KOPT-K1 (cell line): ENCODE measurements at regions not wholly inside any gene's neighbourhood (a gene's known extent, or its start where the extent isn't known, plus 50 kb on each side); places are given as distances from the start of the nearest gene placed in this dataset.

ENCODE experiments used
- H3K27ac ChIP-seq: fragments of 200-600 bp; sonication (generic); 2 replicates; pipeline ENCODE4 v1.5.1; 2016; ENCODE audit warnings: antibody characterized with exemption, mild to moderate bottlenecking, low read depth, low read length; ENCODE audit not compliant: poor library complexity, severe bottlenecking
- H3K36me3 ChIP-seq: fragments of 200-600 bp; sonication (generic); 2 replicates; pipeline ENCODE4 v1.5.1; 2017; ENCODE audit warnings: antibody characterized with exemption, mild to moderate bottlenecking, low read length, moderate library complexity; ENCODE audit not compliant: insufficient read depth
- H3K9me3 ChIP-seq: fragments of 200-600 bp; sonication (generic); 2 replicates; pipeline ENCODE4 v1.5.1; 2017; ENCODE audit warnings: antibody characterized with exemption, low read length, mild to moderate bottlenecking; ENCODE audit not compliant: insufficient read depth, poor library complexity, severe bottlenecking

- H3K36me3 ChIP-seq: no peaks in the 10 kb centered on the region
- peak overlapping the region; percentile 18 for H3K27ac ChIP-seq
- H3K9me3 ChIP-seq: no peaks in the 10 kb centered on the region
Observed at GRCh38 chr3:187968883-187969580, 184.9 kb upstream of the LPP start.

- Histone ChIP-seq H3K9me3 (no peaks in the 10 kb centered on the region), H3K36me3 (no peaks in the 10 kb centered on the region), H3K27ac (peak overlapping the region; percentile 18)
Observed at GRCh38 chr3:187969581-187969950, 184.4 kb upstream of the LPP start.

- Histone ChIP-seq H3K27ac (peak overlapping the region; percentile 18), H3K9me3 (no peaks in the 10 kb centered on the region), H3K36me3 (no peaks in the 10 kb centered on the region)
Observed at GRCh38 chr3:187970106-187970505, 183.9 kb upstream of the LPP start.

GRCh38 chr3:187971629-187972028 lies 182.3 kb upstream of the LPP start:
- no peaks in the 10 kb centered on the region for H3K9me3 ChIP-seq
- no peaks in the 10 kb centered on the region for H3K36me3 ChIP-seq
- no peak overlapping the region for H3K27ac ChIP-seq

GRCh38 chr3:187972454-187972853 lies 181.5 kb upstream of the LPP start:
- Histone ChIP-seq H3K27ac (no peak overlapping the region), H3K9me3 (no peaks in the 10 kb centered on the region), H3K36me3 (no peaks in the 10 kb centered on the region)

- Histone ChIP-seq H3K27ac (peak overlapping the region; percentile 79), H3K9me3 (no peaks in the 10 kb centered on the region), H3K36me3 (no peaks in the 10 kb centered on the region)
Observed at GRCh38 chr3:187973977-187974870, 179.7 kb upstream of the LPP start.

- no peaks in the 10 kb centered on the region for H3K36me3 ChIP-seq
- no peaks in the 10 kb centered on the region for H3K9me3 ChIP-seq
- peak overlapping the region; percentile 79 for H3K27ac ChIP-seq
Observed at GRCh38 chr3:187974871-187975271, 179.1 kb upstream of the LPP start.

GRCh38 chr3:187975561-187976364 lies 178.2 kb upstream of the LPP start:
- H3K27ac ChIP-seq: peak overlapping the region; percentile 79
- no peaks in the 10 kb centered on the region for H3K36me3 ChIP-seq
- H3K9me3 ChIP-seq: no peaks in the 10 kb centered on the region

- H3K36me3 ChIP-seq: no peaks in the 10 kb centered on the region
- peak overlapping the region; percentile 79 for H3K27ac ChIP-seq
- no peaks in the 10 kb centered on the region for H3K9me3 ChIP-seq
Observed at GRCh38 chr3:187976365-187976900, 177.5 kb upstream of the LPP start.

GRCh38 chr3:187977659-187978058 lies 176.3 kb upstream of the LPP start:
- Histone ChIP-seq H3K9me3 (no peaks in the 10 kb centered on the region), H3K36me3 (no peaks in the 10 kb centered on the region), H3K27ac (peak overlapping the region; percentile 76)

GRCh38 chr3:187978433-187979011 lies 175.4 kb upstream of the LPP start:
- no peaks in the 10 kb centered on the region for H3K9me3 ChIP-seq
- peak overlapping the region; percentile 76 for H3K27ac ChIP-seq
- H3K36me3 ChIP-seq: no peaks in the 10 kb centered on the region

GRCh38 chr3:187979564-187979963 lies 174.4 kb upstream of the LPP start:
- Histone ChIP-seq H3K36me3 (no peaks in the 10 kb centered on the region), H3K9me3 (no peaks in the 10 kb centered on the region), H3K27ac (peak overlapping the region; percentile 76)

- Histone ChIP-seq H3K27ac (peak overlapping the region; percentile 76), H3K36me3 (no peaks in the 10 kb centered on the region), H3K9me3 (no peaks in the 10 kb centered on the region)
Observed at GRCh38 chr3:187980861-187981260, 173.1 kb upstream of the LPP start.

GRCh38 chr3:187982142-187982541 lies 171.8 kb upstream of the LPP start:
- Histone ChIP-seq H3K27ac (no peak overlapping the region), H3K36me3 (no peaks in the 10 kb centered on the region), H3K9me3 (no peaks in the 10 kb centered on the region)
